GM03348 (cell line): ENCODE measurements at regions not wholly inside any gene's neighbourhood (a gene's known extent, or its start where the extent isn't known, plus 50 kb on each side); places are given as distances from the start of the nearest gene placed in this dataset.
A peak's percentile ranks its signal among the peaks of the same experiment; 100 is the strongest.

ENCODE experiments used
- DNase-seq: peaks from one replicate; pipeline ENCODE4 v3.0.0; 2012; ENCODE audit warnings: low spot score

- DNase-seq: no peak
These were observed 64.5 kb downstream of the C9orf152 start for GRCh38 chr9:110143485-110143884.

DNA sequence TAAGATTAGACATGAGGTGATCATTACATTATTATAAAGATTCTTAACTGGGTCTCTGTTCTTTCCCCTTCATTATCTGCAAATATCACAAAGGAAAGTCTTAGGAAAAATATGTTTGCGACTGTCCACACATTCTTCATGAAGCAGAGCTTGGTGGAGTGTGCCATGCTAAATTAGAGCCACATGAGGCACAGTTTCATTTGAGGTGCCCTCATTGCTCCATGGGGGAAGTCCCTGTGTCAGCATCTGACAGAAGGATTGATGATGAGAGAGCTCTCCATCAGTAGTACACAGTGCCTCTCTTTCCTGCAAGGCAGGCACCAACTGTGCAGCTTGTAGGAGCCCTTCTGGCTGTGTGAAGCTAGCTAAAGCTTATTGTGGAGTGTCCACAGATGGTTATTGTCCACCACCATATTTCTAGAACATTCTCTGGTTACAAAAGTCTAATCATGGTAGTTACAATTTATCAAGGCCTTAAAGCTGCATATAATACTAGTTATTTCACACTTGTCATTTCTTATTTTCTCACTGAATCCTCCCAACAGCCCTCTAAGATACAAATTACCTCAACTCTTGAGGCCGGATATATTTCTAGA lies 63.9 kb downstream of the C9orf152 start:
- DNase-seq: no peak

- no peak for DNase-seq
These were observed 61.6 kb downstream of the C9orf152 start for GRCh38 chr9:110146373-110146772.

GRCh38 chr9:110148384-110148783 lies 59.6 kb downstream of the C9orf152 start:
- DNase-seq: no peak

DNA sequence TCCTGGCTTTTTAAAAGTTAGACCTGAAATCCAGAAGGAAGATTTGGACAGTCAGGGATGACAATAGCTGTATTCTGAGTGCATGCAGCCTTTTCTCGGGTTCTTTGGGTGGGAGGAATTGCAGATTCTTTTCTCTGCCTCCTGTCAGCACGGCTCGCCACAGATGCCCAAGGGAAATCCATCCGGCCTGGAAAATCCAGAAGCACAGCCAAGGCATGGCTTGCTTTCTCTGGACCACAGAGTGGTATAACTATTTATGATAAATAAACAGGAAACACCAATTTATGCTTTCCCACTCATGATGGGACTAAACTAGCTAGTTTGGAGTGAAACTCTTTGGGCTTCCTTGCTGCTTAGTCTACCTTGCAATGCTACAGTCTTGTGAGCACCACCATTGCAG lies 59.1 kb downstream of the C9orf152 start:
- peak; percentile 53 for DNase-seq
